GM23338 (cell line): ENCODE measurements at regions not wholly inside any gene's neighbourhood (a gene's known extent, or its start where the extent isn't known, plus 50 kb on each side); places are given as distances from the start of the nearest gene placed in this dataset.

Source experiments
- ATAC-seq: fragments of 200-7000 bp; cut with Tn5 transposase; 3 replicates; pipeline ENCODE4 v1.9.1; 2020
- DNase-seq: peaks from one replicate; pipeline ENCODE4 v3.0.0-alpha.2; 2015; ENCODE audit warnings: low spot score
- H2AFZ ChIP-seq: fragments of 200-600 bp; sonication (generic); 2 replicates; pipeline ENCODE4 v1.8.0; 2016; ENCODE audit warnings: antibody characterized with exemption, mild to moderate bottlenecking, moderate library complexity
- H3F3A ChIP-seq: fragments of 200-600 bp; sonication (generic); replicated peaks from 2 replicates; pipeline ENCODE4 v1.8.0; 2017; ENCODE audit warnings: antibody characterized with exemption, mixed run types, low read depth
- H3K27ac ChIP-seq: fragments of 200-600 bp; sonication (generic); 2 replicates; pipeline ENCODE4 v1.6.1; 2016; ENCODE audit warnings: low read depth
- H3K27me3 ChIP-seq: fragments of 200-600 bp; sonication (generic); 2 replicates; pipeline ENCODE4 v1.8.0; 2016; ENCODE audit warnings: mild to moderate bottlenecking, mixed run types, moderate library complexity; ENCODE audit not compliant: insufficient read depth
- H3K36me3 ChIP-seq: fragments of 200-600 bp; sonication (generic); 2 replicates; pipeline ENCODE4 v1.8.0; 2016; ENCODE audit warnings: mild to moderate bottlenecking; ENCODE audit not compliant: insufficient read depth
- H3K4me1 ChIP-seq: fragments of 200-600 bp; sonication (generic); 2 replicates; pipeline ENCODE4 v1.8.0; 2016; ENCODE audit warnings: mild to moderate bottlenecking, moderate library complexity; ENCODE audit not compliant: insufficient read depth
- H3K4me2 ChIP-seq: fragments of 200-600 bp; sonication (generic); 2 replicates; pipeline ENCODE4 v1.7.1; 2017; ENCODE audit warnings: mixed run types
- H3K4me3 ChIP-seq: fragments of 200-600 bp; sonication (generic); 2 replicates; pipeline ENCODE4 v1.6.1; 2016; ENCODE audit warnings: mixed run types
- H3K79me2 ChIP-seq: fragments of 200-600 bp; sonication (generic); replicated peaks from 2 replicates; pipeline ENCODE4 v1.8.0; 2017; ENCODE audit warnings: mild to moderate bottlenecking; ENCODE audit not compliant: insufficient read depth
- H3K9me2 ChIP-seq: fragments of 200-600 bp; sonication (generic); 2 replicates; pipeline ENCODE4 v1.8.0; 2017; ENCODE audit not compliant: insufficient read depth
- H4K20me1 ChIP-seq: fragments of 200-600 bp; sonication (generic); replicated peaks from 2 replicates; pipeline ENCODE4 v1.8.0; 2017; ENCODE audit warnings: mild to moderate bottlenecking; ENCODE audit not compliant: insufficient read depth
- H3K27ac Mint-ChIP-seq: 2 replicates; pipeline ENCODE4 v1.8.0; 2020; ENCODE audit warnings: inconsistent platforms, mild to moderate bottlenecking, moderate library complexity, mixed read lengths
- H3K27me3 Mint-ChIP-seq: 3 replicates; pipeline ENCODE4 v1.8.0; 2022; ENCODE audit warnings: low read depth, mild to moderate bottlenecking, moderate library complexity, mixed read lengths, inconsistent platforms; ENCODE audit not compliant: insufficient read depth, poor library complexity
- H3K36me3 Mint-ChIP-seq: 3 replicates; pipeline ENCODE4 v1.8.0; 2021; ENCODE audit warnings: low read depth, mild to moderate bottlenecking, inconsistent platforms, moderate library complexity, mixed read lengths
- H3K4me1 Mint-ChIP-seq: 3 replicates; pipeline ENCODE4 v1.8.0; 2020; ENCODE audit warnings: mild to moderate bottlenecking, inconsistent platforms, mixed read lengths
- H3K4me3 Mint-ChIP-seq: 3 replicates; pipeline ENCODE4 v1.8.0; 2021; ENCODE audit warnings: moderate library complexity, mild to moderate bottlenecking, inconsistent platforms, mixed read lengths
- H3K9me3 Mint-ChIP-seq: 3 replicates; pipeline ENCODE4 v1.8.0; 2020; ENCODE audit warnings: moderate library complexity, mild to moderate bottlenecking, inconsistent platforms, mixed read lengths
- EZH2 ChIP-seq: fragments of 200-600 bp; sonication (generic); IDR thresholded peaks from one replicate; pipeline ENCODE4 v1.8.0; 2017; ENCODE audit warnings: antibody characterized with exemption, mild to moderate bottlenecking, low read depth; ENCODE audit not compliant: unreplicated experiment
- EZH2phosphoT487 ChIP-seq: fragments of 200-600 bp; sonication (generic); IDR thresholded peaks from one replicate; pipeline ENCODE4 v1.8.1; 2018; ENCODE audit warnings: antibody characterized with exemption; ENCODE audit not compliant: unreplicated experiment
- JUNB ChIP-seq: IDR thresholded peaks from one replicate; pipeline ENCODE4 v1.6.1; 2016; ENCODE audit warnings: antibody characterized with exemption; ENCODE audit not compliant: unreplicated experiment
- NANOG ChIP-seq: IDR thresholded peaks from 2 replicates; pipeline ENCODE4 v1.6.1; 2016; ENCODE audit warnings: antibody characterized with exemption, borderline replicate concordance
- POLR2AphosphoS5 ChIP-seq: IDR thresholded peaks from 2 replicates; pipeline ENCODE4 v1.6.1; 2016; ENCODE audit warnings: antibody characterized with exemption, low read depth
- STAT1 ChIP-seq: IDR thresholded peaks from one replicate; pipeline ENCODE4 v1.6.1; 2016; ENCODE audit warnings: antibody characterized with exemption; ENCODE audit not compliant: unreplicated experiment
- ZNF114 ChIP-seq: fragments of 250-450 bp; sonication (Bioruptor Pico); IDR thresholded peaks from 2 replicates; pipeline ENCODE4 v1.5.0; 2020; ENCODE audit warnings: mild to moderate bottlenecking, moderate library complexity
- ZNF331 ChIP-seq: fragments of 250-450 bp; sonication (Bioruptor Pico); IDR thresholded peaks from 2 replicates; pipeline ENCODE4 v1.5.0; 2020; ENCODE audit warnings: low read depth, mild to moderate bottlenecking, moderate library complexity
- TF ChIP-seq, protein P1 (sequence below): IDR thresholded peaks from 2 replicates; pipeline ENCODE4 v1.6.1; 2016; ENCODE audit warnings: antibody characterized with exemption
- TF ChIP-seq, protein P2 (sequence below): IDR thresholded peaks from one replicate; pipeline ENCODE4 v1.6.1; 2018; ENCODE audit warnings: antibody characterized with exemption; ENCODE audit not compliant: unreplicated experiment
- TF ChIP-seq, protein P3 (sequence below), 2 experiments: fragments of 200-600 bp in 1 of 2; sonication (generic) in 1 of 2; conservative IDR thresholded peaks; 2 replicates each; pipeline versions ENCODE4 v1.5.1 to v1.6.1; 2016 to 2017; ENCODE audit warnings: antibody characterized with exemption in 2 of 2, low read depth in 2 of 2, mild to moderate bottlenecking in 2 of 2, moderate library complexity in 1 of 2

DNA sequence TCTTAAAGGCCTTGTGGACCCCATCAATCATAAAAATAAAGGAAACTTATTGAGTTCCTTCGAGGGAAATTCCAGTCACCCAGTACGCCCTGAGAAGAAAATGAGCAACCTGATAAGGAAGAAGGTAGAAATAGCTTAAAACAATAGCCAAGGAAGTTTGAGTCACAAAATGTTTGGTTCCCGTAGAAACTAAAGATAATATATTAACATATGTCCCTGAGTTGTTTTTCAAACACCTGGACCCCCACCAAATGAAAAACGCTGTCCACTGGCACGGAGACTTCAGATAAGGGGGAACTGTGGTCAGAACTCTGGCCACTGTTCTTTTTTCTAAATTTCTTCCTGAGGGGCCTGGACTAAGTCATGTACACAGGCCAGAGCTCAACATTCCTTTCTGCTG, 669.1 kb downstream of the ADCYAP1 start (continued):
- TF ChIP-seq, protein P1, sequence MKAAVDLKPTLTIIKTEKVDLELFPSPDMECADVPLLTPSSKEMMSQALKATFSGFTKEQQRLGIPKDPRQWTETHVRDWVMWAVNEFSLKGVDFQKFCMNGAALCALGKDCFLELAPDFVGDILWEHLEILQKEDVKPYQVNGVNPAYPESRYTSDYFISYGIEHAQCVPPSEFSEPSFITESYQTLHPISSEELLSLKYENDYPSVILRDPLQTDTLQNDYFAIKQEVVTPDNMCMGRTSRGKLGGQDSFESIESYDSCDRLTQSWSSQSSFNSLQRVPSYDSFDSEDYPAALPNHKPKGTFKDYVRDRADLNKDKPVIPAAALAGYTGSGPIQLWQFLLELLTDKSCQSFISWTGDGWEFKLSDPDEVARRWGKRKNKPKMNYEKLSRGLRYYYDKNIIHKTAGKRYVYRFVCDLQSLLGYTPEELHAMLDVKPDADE, result no peak
- TF ChIP-seq, protein P2, sequence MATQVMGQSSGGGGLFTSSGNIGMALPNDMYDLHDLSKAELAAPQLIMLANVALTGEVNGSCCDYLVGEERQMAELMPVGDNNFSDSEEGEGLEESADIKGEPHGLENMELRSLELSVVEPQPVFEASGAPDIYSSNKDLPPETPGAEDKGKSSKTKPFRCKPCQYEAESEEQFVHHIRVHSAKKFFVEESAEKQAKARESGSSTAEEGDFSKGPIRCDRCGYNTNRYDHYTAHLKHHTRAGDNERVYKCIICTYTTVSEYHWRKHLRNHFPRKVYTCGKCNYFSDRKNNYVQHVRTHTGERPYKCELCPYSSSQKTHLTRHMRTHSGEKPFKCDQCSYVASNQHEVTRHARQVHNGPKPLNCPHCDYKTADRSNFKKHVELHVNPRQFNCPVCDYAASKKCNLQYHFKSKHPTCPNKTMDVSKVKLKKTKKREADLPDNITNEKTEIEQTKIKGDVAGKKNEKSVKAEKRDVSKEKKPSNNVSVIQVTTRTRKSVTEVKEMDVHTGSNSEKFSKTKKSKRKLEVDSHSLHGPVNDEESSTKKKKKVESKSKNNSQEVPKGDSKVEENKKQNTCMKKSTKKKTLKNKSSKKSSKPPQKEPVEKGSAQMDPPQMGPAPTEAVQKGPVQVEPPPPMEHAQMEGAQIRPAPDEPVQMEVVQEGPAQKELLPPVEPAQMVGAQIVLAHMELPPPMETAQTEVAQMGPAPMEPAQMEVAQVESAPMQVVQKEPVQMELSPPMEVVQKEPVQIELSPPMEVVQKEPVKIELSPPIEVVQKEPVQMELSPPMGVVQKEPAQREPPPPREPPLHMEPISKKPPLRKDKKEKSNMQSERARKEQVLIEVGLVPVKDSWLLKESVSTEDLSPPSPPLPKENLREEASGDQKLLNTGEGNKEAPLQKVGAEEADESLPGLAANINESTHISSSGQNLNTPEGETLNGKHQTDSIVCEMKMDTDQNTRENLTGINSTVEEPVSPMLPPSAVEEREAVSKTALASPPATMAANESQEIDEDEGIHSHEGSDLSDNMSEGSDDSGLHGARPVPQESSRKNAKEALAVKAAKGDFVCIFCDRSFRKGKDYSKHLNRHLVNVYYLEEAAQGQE, result no peak
- TF ChIP-seq ZNF331 (CRISPR knock-in tag) (no peak), JUNB (no peak), EZH2phosphoT487 (no peak), EZH2 (no peak), ZNF114 (CRISPR knock-in tag) (no peak), NANOG (no peak)
- TF ChIP-seq, protein P3, sequence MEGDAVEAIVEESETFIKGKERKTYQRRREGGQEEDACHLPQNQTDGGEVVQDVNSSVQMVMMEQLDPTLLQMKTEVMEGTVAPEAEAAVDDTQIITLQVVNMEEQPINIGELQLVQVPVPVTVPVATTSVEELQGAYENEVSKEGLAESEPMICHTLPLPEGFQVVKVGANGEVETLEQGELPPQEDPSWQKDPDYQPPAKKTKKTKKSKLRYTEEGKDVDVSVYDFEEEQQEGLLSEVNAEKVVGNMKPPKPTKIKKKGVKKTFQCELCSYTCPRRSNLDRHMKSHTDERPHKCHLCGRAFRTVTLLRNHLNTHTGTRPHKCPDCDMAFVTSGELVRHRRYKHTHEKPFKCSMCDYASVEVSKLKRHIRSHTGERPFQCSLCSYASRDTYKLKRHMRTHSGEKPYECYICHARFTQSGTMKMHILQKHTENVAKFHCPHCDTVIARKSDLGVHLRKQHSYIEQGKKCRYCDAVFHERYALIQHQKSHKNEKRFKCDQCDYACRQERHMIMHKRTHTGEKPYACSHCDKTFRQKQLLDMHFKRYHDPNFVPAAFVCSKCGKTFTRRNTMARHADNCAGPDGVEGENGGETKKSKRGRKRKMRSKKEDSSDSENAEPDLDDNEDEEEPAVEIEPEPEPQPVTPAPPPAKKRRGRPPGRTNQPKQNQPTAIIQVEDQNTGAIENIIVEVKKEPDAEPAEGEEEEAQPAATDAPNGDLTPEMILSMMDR (conservative IDR thresholded peaks at IDR 0.05; ENCODE audit: low read depth in 2 of 2), result no peak

DNA sequence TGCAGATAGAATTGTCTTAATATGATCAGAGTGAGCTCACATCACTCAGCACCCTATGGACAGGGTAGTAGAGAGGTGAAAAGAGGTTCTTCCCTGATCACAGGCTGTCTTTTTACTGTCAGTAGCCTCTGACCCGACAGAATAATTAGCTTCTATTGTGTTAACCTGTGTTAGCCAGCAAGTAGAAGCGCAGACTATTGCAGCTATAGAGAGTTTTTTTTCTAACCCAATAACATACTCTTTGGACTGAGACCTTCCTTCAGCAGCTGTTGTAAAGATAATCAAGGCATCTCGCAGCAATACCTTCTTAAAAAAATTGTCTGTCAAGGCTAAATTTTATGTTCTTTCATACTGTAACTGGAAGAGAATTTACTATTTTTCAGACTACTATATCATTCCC, 670.4 kb downstream of the ADCYAP1 start:
- Histone ChIP-seq H4K20me1 (no peaks in the 10 kb centered on the region), H3K36me3 (no peaks in the 10 kb centered on the region), H3K9me2 (no peaks in the 10 kb centered on the region), H3K4me2 (no peak overlapping the region), H3K27me3 (no peaks in the 10 kb centered on the region), H2AFZ (no peak overlapping the region), H3K4me3 (no peak overlapping the region), H3K4me1 (0 out of 2 replicates have a peak, but pooled peaks cover 6% of the 10 kb centered on the region), H3K27ac (no peak overlapping the region), H3K79me2 (no peaks in the 10 kb centered on the region), H3F3A (no peaks in the 10 kb centered on the region)
- no peak for TF ChIP-seq NANOG
- no peak for TF ChIP-seq EZH2phosphoT487
- TF ChIP-seq ZNF114 (CRISPR knock-in tag), result no peak
- TF ChIP-seq, protein P2, result no peak
- TF ChIP-seq, protein P3 (conservative IDR thresholded peaks at IDR 0.05; ENCODE audit: low read depth in 2 of 2), result no peak
- no peak for TF ChIP-seq STAT1
- TF ChIP-seq EZH2, result no peak
- TF ChIP-seq, protein P1, result no peak
- TF ChIP-seq POLR2AphosphoS5, result no peak
- no peaks in the 10 kb centered on the region for H3K36me3 Mint-ChIP-seq
- ATAC-seq (no peak), DNase-seq (no peak)
- H3K27me3 Mint-ChIP-seq, result no peaks in the 10 kb centered on the region
- no peaks in the 10 kb centered on the region for H3K9me3 Mint-ChIP-seq
- no peak overlapping the region for H3K4me3 Mint-ChIP-seq
- H3K4me1 Mint-ChIP-seq, result peaks cover 9% of the 10 kb centered on the region
- no peak overlapping the region for H3K27ac Mint-ChIP-seq
